ENCODE measurements at regions not wholly inside any gene's neighbourhood (a gene's known extent, or its start where the extent isn't known, plus 50 kb on each side); places are given as distances from the start of the nearest gene placed in this dataset.

DNA sequence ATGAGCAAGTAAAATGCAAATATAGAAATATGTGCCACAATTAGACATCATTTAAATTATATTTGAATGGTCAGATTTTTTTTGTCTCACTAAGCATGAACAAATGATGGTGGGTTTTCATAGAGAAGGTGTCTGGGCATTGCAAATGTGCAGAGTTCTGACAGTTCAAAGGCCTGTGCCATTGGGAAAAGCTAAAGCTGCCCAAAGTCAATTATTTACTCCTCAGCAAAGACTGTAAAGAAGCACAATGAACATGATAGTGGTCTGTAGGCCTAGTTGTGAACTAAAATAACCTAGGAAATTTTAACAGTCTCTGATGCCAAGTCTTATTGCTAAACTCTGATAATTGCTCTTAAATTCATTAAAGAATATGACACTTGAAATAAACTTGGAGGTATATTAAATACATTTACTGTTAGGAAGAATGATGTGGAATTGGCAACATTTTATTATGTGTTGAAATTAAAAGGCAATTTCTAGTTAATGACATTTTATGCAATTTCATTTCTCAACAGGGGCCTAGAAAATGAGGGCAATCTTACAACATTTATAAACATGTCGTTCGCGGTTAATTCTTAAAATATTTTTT lies 874.3 kb upstream of the ADAMTS5 start:
- Histone ChIP-seq H3K4me3 (no peak overlapping the region), H3K36me3 (no peaks in the 10 kb centered on the region), H3K27me3 (no peaks in the 10 kb centered on the region), H3K9me3 (peaks cover 0 to 3% of the 10 kb centered on the region in 2 donors), H3K27ac (no peak overlapping the region), H3K4me1 (no peaks in the 10 kb centered on the region)
- TF ChIP-seq, protein P1, sequence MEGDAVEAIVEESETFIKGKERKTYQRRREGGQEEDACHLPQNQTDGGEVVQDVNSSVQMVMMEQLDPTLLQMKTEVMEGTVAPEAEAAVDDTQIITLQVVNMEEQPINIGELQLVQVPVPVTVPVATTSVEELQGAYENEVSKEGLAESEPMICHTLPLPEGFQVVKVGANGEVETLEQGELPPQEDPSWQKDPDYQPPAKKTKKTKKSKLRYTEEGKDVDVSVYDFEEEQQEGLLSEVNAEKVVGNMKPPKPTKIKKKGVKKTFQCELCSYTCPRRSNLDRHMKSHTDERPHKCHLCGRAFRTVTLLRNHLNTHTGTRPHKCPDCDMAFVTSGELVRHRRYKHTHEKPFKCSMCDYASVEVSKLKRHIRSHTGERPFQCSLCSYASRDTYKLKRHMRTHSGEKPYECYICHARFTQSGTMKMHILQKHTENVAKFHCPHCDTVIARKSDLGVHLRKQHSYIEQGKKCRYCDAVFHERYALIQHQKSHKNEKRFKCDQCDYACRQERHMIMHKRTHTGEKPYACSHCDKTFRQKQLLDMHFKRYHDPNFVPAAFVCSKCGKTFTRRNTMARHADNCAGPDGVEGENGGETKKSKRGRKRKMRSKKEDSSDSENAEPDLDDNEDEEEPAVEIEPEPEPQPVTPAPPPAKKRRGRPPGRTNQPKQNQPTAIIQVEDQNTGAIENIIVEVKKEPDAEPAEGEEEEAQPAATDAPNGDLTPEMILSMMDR (IDR thresholded peaks at IDR 0.05): no peak
- DNase-seq (ENCODE audit: low spot score): no peak

DNA sequence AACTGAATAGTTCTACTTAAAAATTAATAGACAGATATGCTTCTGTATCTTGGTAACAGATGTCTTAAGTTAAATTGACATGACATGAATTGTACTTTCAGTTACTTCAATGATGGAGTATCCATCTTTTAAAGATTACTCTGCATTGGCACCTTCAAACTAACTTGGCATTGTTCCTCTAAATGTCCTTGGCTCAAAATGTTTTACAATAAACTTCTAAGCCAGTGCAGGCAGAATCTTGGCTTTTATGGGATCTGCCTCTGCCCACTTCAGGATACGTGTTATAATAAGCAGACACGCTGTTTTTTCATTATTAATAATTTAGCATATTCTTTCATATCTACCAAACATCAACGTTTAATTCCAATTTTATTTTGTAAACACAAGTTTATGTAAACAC lies 873.4 kb upstream of the ADAMTS5 start:
- Histone ChIP-seq H3K36me3 (no peaks in the 10 kb centered on the region), H3K4me1 (no peaks in the 10 kb centered on the region), H3K27me3 (no peaks in the 10 kb centered on the region), H3K9me3 (peaks cover 0 to 9% of the 10 kb centered on the region in 2 donors), H3K4me3 (no peak overlapping the region), H3K27ac (no peak overlapping the region)
- DNase-seq (ENCODE audit: low spot score): no peak
- TF ChIP-seq, protein P1 (IDR thresholded peaks at IDR 0.05): no peak

DNA sequence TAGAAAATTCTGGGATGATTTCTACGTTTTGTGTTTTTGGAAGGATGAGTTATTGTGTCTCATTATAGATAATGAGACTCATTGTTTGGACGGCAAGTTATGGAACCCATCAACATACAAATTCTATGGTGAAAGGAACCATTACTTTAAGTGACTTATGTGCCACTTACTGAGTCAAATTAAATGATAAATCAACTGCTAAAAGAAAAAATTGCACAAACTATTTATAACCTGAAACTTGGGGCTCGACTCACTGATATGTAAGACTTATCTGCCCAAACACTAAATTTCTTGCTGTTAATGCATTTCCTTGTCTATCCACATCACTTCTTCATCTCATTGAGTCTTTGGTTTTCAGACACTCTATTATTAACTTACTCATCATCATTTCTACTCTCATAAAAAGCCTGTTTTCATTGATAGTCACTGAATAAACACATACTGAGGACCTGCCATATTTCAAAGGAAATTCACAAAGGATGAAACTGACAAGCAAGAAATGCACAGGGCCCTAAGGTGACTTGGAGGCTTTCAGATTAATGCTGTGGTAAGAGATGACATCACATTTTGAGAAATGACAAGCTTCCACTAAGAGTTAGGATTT lies 872.7 kb upstream of the ADAMTS5 start:
- Histone ChIP-seq H3K36me3 (no peaks in the 10 kb centered on the region), H3K27me3 (no peaks in the 10 kb centered on the region), H3K9me3 (peaks cover 0 to 13% of the 10 kb centered on the region in 2 donors), H3K4me3 (no peak overlapping the region), H3K27ac (no peak overlapping the region), H3K4me1 (no peaks in the 10 kb centered on the region)
- DNase-seq (ENCODE audit: low spot score): no peak
- TF ChIP-seq, protein P1 (IDR thresholded peaks at IDR 0.05): no peak

DNA sequence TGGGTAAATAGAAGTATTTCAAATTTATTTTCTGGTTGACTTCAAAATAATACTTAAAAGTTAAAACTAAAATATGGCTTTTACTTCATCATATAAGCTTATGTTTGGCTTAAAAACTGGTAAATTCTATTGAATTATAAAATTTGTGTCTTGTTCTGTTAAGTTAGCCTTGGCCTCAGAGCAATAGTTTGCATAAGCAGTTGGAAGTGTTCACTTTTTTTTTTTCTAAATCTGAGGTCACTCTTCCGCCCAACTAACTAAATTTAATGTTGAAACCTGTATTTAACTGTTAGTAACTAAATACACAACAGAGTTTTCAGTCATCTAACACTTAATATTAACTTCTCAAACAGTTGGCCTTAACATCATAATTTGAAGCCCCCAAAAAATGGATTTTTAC lies 871.7 kb upstream of the ADAMTS5 start:
- DNase-seq (ENCODE audit: low spot score): no peak
- TF ChIP-seq, protein P1 (IDR thresholded peaks at IDR 0.05): no peak
- no peak overlapping the region for H3K27ac ChIP-seq
- peaks cover 0 to 13% of the 10 kb centered on the region in 2 donors for H3K9me3 ChIP-seq
- H3K36me3 ChIP-seq: no peaks in the 10 kb centered on the region
- H3K27me3 ChIP-seq: no peaks in the 10 kb centered on the region
- no peak overlapping the region for H3K4me3 ChIP-seq
- no peaks in the 10 kb centered on the region for H3K4me1 ChIP-seq

DNA sequence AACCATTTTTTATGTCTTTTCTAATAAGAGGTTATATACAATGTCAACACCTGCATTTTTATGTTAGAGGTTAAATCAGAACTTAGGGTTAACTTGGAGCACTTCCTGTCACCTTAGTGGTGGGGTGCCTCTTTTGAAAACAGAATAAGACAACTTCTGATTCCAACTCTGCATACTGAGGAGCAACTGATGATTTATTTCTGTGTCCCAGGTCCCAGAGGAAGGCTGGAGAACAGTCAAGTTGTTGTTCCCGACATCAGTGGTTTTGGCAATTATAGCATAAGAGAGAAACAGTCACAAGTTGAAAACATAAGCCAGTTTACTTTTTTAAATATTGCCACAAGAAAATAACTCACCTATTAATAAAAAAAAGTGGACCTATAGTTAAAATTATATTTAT lies 871.0 kb upstream of the ADAMTS5 start:
- DNase-seq (ENCODE audit: low spot score): no peak
- Histone ChIP-seq H3K36me3 (no peaks in the 10 kb centered on the region), H3K4me1 (no peaks in the 10 kb centered on the region), H3K27me3 (no peaks in the 10 kb centered on the region), H3K9me3 (peaks cover 0 to 13% of the 10 kb centered on the region in 2 donors), H3K4me3 (no peak overlapping the region), H3K27ac (peak overlapping the region in 1 of 2 donors; percentile 3)
- TF ChIP-seq, protein P1 (IDR thresholded peaks at IDR 0.05): no peak

DNA sequence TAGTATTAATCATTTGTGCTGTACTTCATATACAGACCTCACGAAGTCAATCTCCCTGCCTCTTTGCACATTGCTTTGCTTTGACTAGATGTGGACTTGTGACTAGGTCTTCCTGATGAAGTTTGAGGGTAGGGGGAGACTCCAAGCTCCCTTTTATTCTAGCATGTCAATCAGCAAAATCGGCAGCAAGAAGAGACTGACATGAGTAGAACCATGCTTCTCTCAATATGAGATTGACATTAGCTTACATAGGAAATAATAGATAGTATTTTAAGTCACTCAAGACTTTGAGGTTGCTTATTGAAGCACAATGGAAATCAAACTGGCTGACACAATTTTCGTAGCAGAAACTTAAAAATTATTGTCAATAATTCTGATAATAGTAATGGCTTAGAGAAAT lies 866.4 kb upstream of the ADAMTS5 start:
- no peak for DNase-seq (ENCODE audit: low spot score)
- Histone ChIP-seq H3K4me3 (no peak overlapping the region), H3K9me3 (peaks cover 0 to 10% of the 10 kb centered on the region in 2 donors), H3K36me3 (no peaks in the 10 kb centered on the region), H3K4me1 (no peaks in the 10 kb centered on the region), H3K27ac (no peak overlapping the region), H3K27me3 (no peaks in the 10 kb centered on the region)
- TF ChIP-seq, protein P1 (IDR thresholded peaks at IDR 0.05): no peak
